Right ventricle myocardium superior (tissue), 1 donor: ENCODE measurements at regions not wholly inside any gene's neighbourhood (a gene's known extent, or its start where the extent isn't known, plus 50 kb on each side); places are given as distances from the start of the nearest gene placed in this dataset.
"Not testable (repeated sequence)": the region's sequence is repeated elsewhere in the genome, so short reads cannot be mapped to it uniquely, and the experiment has no call there.

Experiments used
- ATAC-seq: fragments of 200-7000 bp; cut with Tn5 transposase; one replicate; pipeline ENCODE4 v1.9.1; 2020; ENCODE audit warnings: mild to moderate bottlenecking; ENCODE audit not compliant: poor library complexity
- DNase-seq: peaks from one replicate; pipeline ENCODE4 v3.0.0-alpha.2; 2020
- intact Hi-C: fragments of 100-400 bp; cut with DNase I; formaldehyde crosslinking; loops from one replicate; pipeline ENCODE4 v1.11.2; 2022
- donor health status: DM: no; HTN: yes; CAD: no; lungs with severe emphysema.

- intact Hi-C loops, DNase-seq, ATAC-seq: not testable (repeated sequence)
Observed at GRCh38 chr1:120994614-120995013, 105.0 kb downstream of the PPIAL4A start.

GRCh38 chr1:120995025-120995424, 105.5 kb downstream of the PPIAL4A start:
- intact Hi-C loops = not testable (repeated sequence)
- ATAC-seq = peak; percentile 68

GRCh38 chr1:121001090-121001726, 111.6 kb downstream of the PPIAL4A start:
- ATAC-seq, intact Hi-C loops, DNase-seq: not testable (repeated sequence)

More at GRCh38 chr1:120995025-120995424, 105.5 kb downstream of the PPIAL4A start:
- not testable (repeated sequence) for DNase-seq

GRCh38 chr1:121003230-121003629, 113.7 kb downstream of the PPIAL4A start:
- ATAC-seq, DNase-seq, intact Hi-C loops: not testable (repeated sequence)

DNA sequence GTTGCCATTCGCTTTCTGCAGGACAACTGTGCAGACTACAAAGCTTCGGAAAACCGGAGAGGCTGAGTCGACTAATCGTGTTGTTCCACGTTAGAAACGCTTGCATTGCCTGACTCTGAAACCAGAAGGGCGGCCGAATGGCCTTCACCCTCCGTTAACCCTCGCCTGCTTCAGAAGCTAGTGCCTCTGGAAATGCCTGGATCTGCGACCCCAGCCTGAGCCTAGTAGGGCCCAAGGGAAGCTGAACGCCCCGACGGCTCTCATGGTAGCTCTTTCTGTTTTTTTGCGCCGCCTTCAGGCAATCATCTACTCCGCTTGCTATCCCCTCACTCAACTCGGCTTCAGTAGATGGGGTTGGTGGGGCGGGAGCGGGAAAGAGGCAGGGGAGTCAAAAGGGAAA, 117.3 kb downstream of the PPIAL4A start:
- DNase-seq, ATAC-seq: not testable (repeated sequence)

GRCh38 chr1:121007755-121008154, 118.2 kb downstream of the PPIAL4A start:
- DNase-seq, intact Hi-C loops: not testable (repeated sequence)

More for the DNA sequence above, 117.3 kb downstream of the PPIAL4A start:
- intact Hi-C loops = not testable (repeated sequence)

GRCh38 chr1:121008512-121009215, 119.1 kb downstream of the PPIAL4A start:
- intact Hi-C loops, DNase-seq, ATAC-seq: not testable (repeated sequence)

More at GRCh38 chr1:121007755-121008154, 118.2 kb downstream of the PPIAL4A start:
- not testable (repeated sequence) for ATAC-seq

DNA sequence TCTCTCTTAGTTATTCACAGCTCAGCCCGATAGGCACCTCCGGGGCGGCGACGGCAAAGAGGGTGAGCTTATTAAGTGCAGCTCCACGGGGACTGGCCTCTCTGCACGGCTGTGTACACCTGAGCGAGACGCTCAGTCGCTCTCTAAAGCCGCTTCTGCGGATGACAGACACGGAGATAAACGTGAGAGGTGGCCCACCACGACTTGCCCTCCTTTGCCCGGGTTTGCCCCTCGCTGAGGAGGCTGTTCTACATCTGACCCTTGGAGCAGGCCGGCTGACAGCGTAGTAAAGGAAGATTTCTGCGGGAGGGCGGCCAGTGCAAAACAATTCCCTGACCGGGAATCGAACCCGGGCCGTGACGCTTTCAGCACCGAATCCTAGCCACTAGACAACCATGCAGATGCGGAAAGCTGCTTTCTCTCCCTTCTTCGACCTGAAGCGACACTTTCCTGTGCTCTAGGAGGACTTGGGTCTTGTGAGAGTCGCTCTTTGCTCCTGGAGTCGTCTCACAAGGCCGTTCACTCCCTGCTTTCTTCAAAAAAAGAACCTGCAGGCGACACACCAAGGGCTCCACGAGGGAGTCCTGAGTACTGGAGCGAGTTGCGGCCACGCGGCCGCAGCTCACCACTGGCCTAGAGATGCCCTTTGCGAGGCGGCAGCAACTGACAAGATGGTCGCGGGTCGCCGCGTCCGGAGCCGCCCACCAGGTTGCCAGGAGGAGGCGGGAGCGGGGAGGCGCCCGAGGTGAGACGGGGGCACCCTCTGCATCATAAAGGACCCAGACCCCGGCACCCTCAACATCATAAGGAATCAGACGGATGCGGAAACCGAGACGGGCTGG, 119.9 kb downstream of the PPIAL4A start:
- intact Hi-C loops = not testable (repeated sequence)
- DNase-seq = peak; percentile 38

DNA sequence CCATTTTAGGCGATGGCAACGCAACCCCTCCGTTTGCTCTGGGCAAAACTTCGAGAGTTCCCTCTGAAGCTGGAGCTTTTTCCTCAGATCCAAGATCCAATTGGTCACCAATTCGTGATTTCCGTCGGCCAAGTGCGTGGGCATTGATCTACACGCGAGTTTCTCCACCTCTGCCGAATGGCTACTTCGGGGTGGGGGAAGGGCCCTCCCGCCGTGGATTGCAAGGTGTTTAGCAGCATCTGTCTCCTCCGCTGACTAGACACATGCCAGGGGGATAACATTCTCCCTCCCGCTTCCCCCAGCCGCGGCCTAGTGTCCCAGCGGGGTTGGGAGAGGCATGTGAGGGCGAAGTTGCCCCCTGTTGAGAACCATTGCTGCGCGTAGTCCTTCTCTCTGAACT, 120.6 kb downstream of the PPIAL4A start:
- intact Hi-C loops, ATAC-seq, DNase-seq: not testable (repeated sequence)

More for the DNA sequence above, 119.9 kb downstream of the PPIAL4A start:
- not testable (repeated sequence) for ATAC-seq

DNA sequence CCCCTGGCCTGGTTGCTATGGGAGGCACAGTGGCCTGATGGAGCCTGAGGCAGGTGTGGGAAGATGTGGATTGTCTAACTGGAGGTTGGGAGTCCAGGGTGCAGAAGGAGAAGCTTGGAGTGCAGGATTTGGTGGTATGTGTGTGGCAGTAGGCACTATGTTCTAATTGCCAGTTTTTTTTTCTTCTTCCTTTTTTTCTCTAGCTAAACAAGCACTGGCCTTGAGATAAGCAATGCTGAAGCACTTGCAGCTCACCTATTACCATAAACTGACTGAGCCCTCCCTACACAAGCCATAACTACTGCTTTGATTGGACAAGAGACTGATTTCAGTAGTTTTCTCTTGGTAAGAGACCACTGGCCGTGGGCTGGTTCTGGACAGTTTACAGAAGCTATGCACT, 123.6 kb downstream of the PPIAL4A start:
- ATAC-seq, DNase-seq, intact Hi-C loops: not testable (repeated sequence)

DNA sequence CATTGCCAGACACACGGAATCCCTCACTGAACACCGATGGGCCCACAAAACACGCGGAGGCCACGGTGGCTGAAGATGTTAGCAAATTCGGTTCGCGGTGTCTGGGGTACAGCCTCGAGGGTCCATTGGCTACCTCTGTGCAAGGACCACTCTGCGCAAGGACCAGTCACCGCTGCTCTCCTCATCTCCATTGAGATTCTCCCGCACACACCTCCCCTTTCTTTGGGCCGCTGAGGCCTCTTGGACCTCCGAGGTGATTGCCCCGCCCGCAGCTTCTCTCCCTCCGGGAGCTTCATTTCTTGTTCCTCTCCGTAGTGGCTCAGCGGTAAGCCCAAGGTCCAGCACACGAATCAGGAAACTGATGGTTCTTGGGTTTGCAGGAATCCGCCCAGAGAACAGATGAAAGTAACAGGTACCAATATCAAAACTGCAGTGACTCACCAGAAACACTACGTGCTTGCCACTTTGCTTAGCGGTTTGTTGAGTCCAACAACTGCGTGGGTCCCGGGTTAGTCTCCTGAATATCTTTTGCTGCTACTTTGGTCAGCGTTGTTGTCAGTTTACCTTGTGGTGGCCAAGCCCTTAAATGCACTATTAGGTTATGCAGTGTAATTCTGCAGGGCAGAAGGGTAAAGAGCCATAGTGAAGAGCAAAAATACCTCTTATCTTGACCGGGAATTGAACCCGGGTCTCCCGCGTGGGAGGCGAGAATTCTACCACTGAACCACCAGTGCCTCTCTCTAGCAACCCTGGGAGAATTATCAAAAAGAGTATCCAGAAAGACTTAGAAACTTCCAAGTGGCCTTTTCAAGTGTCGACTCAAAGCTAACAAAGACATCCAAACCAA, 126.8 kb downstream of the PPIAL4A start:
- peak; percentile 45 for ATAC-seq
- DNase-seq = peak; percentile 32
- intact Hi-C loops = not testable (repeated sequence)

GRCh38 chr1:121019715-121020349, 130.3 kb downstream of the PPIAL4A start:
- DNase-seq, intact Hi-C loops: not testable (repeated sequence)
- ATAC-seq = peak; percentile 94

DNA sequence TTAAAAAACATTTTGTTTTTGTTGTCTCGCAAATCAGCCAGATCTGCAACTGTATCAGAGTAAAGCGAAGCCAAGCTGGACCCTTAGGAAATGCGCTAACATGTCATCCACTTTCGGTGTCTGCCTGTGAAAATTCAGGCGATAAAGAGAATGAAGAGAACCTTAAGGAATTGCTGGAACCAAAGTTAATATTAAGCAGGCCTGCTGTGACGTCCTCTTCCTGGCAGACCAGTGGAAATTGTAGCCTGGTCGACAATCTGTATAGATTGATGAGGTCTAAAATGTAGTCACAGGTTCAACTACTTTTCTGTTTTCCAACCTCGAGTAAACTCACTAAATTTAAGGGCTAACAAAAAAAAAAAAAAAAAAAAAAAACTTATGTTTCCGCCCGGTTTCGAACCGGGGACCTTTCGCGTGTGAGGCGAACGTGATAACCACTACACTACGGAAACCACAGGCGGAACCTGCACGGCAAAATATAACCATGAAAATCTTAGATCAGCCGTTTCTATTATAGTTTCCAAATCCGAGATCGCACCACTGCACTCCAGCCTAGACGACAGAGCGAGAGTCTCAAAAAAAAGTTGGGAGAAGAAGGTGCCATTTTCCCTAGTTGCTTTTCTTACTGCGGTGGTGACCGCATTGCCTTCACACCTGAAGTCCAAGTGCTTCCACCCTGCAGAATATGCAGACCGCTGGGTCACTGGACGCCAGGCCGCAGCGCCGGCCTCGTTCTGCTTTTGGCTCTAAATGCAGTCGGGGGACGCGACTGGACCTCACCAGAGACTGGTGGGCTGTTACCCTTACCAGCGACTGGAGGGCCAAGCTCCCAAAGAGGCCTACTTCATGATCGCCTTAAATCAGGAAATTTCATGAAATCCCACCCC, 131.0 kb downstream of the PPIAL4A start:
- intact Hi-C loops, DNase-seq: not testable (repeated sequence)
- ATAC-seq = peak; percentile 89

DNA sequence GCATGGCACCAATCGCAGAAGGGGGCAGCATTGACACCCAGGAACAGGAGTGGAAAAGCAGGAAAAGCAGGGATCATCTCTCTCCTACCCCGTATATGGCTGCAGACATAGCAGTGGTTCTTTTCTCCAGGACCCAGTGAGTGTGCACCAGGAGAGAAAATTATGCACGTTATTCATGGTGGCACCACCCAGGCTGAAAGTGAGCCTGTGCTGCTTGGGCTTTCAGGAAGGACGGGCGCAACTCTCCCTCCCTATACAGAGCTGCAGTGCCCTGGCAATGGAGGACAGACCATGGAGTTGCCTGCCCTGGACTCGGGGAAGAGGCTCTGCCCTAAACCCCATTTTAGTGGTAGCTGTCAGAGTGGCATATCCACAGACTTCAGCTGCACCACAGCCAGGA, 132.1 kb downstream of the PPIAL4A start:
- DNase-seq, intact Hi-C loops, ATAC-seq: not testable (repeated sequence)

DNA sequence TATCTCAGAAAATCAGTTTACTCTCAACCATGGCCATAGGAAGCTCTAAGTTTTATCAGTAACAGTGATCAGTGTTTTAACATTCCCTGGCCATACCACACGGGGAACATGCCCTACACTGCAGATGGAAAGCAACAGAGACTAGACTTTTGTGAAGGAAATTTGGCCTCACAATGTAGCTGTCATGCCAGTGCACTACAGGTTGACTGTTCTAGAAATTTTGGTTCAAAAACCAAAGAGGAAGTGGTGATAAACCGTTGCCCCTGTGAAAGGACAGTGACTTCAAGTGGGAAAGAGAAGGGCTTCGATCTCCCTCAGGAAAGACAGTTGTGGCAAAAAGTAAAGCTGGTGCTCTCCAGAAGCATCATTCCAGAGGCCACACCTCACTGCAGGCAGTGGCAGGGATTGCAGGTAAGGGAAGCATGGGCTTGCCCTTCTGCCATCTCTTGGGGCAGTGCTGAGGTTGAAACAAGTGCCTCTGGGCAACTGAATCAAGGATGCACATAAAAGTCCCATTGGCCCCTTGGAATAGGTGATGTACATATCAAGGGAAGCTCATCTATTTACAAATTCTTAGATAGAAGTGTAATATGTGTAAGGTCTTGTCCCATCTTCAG, 143.4 kb downstream of the PPIAL4A start:
- ATAC-seq, DNase-seq: not testable (repeated sequence)

DNA sequence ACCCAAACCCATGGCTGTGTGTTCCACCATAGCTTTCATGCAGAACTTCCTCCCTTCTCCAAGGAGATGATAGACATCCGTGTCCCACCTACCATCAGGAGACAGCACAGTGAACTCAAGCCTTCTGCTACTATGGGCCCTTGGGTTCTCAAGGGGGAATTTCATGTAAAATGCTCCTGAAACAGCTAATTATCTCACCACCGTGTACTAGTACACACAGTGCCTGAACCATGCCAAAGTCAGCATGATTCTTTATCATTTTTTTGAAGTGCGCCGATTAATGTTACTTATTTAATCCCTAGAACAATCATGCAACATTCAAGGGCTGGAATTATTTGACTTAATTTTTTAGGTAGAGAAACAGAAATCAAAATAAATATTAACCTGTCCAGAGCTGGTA, 147.2 kb downstream of the PPIAL4A start:
- intact Hi-C loops, ATAC-seq, DNase-seq: not testable (repeated sequence)

More for the DNA sequence above, 143.4 kb downstream of the PPIAL4A start:
- intact Hi-C loops = not testable (repeated sequence)
